GM19452 (cell line): ENCODE measurements at regions not wholly inside any gene's neighbourhood (a gene's known extent, or its start where the extent isn't known, plus 50 kb on each side); places are given as distances from the start of the nearest gene placed in this dataset.

Experiments used
- ATAC-seq: cut with Tn5 transposase; IDR thresholded peaks from one replicate; pipeline ENCODE4 v1.9.1; 2021; ENCODE audit not compliant: unreplicated experiment

DNA sequence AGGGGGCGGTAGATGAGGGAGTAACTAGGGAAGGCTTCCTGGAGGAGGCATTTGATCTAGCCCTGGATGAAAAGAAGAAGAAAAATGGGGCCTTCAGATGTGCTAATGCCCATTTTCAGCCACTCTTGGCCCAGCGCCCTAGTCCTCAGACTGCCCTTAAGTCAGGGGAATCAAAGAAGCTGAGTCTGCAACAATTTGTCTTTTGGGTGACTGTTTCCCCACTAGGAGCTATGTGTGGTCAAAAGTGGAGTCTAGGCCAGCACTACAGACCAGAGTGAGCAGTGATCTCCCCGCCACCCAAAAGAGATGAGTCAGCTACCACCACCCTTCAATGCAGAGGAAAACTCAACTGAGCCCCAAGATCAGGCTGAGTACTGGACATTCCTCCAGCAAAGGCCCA is 542.1 kb downstream of the BNC2 start:
- ATAC-seq = no peak

DNA sequence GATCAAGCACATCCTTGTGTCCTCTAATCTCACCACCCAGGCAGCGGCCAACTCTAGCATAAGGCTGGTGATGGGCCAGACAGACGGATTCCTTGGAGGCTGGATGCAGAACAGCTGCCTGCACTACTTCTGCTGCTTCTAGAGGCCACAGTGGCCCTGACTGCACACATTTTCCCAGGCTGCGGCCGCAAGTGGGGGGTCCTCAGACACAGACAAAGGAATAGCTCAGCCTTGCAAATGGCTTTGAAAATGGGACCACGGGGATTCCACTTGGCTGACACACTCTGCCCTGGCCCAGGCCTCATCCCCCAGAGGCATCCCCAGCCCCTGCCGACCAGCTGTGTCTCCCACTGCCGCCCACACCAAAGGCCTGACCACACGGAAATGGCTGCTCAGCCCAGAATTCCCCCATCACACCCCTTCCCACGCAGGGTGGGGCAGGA is 540.8 kb downstream of the BNC2 start:
- no peak for ATAC-seq

DNA sequence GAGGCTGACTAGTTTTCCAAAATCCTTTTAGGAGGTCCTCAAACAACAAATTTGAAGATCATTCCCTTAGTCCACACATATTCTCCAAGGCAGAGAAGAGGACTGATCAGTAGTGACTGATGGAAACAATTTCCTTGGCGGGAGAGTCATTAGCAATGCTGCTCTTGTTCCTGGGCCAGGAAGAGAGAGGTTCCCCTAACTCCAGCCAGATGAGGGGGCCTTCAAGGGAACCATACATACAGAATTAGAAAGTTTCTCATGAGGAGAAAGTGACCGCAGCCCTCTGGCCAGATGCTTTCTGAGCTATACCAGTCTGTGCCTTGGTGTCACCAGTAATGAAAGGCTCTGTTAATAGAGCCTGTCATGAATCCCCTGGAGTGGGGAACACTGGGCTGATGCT is 539.4 kb downstream of the BNC2 start:
- ATAC-seq = no peak

DNA sequence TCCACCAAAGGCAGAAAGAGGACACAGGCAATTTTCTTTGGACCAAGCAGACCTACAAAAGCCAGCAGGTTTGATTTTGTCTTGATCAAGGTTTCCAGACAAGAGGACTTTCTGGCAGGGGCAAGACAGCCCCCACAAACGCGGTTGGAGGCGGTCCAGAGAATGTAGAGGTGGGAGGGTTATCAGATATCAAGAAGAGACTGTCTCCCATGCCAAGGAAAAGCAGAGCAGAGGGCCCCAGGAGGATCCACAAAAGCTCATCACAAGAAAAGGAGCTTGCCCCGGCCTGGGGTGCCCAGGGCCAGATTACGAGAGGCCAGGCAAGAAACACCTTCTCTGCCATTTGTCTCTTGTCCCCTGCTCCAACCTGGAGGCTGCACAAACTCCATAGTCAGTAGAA is 538.9 kb downstream of the BNC2 start:
- no peak for ATAC-seq

DNA sequence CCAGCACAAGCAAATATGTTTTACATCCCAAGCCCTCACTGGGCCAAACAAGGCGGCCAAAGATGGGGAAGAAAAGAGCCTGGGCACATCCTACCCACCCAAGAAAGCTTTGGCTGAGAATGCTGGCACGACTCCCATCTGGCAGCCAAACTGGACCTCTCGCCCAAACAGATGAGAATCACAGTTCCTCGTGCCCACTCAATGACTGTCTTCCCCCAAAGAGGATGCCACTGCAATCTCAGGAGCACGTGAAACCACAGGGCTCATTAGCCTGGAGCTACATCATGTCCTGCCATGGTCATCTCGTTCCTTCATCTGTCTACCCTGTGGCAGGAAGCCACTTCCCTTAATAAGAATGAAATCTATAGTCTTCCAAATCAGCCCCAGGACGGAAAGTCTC is 536.8 kb downstream of the BNC2 start:
- no peak for ATAC-seq

DNA sequence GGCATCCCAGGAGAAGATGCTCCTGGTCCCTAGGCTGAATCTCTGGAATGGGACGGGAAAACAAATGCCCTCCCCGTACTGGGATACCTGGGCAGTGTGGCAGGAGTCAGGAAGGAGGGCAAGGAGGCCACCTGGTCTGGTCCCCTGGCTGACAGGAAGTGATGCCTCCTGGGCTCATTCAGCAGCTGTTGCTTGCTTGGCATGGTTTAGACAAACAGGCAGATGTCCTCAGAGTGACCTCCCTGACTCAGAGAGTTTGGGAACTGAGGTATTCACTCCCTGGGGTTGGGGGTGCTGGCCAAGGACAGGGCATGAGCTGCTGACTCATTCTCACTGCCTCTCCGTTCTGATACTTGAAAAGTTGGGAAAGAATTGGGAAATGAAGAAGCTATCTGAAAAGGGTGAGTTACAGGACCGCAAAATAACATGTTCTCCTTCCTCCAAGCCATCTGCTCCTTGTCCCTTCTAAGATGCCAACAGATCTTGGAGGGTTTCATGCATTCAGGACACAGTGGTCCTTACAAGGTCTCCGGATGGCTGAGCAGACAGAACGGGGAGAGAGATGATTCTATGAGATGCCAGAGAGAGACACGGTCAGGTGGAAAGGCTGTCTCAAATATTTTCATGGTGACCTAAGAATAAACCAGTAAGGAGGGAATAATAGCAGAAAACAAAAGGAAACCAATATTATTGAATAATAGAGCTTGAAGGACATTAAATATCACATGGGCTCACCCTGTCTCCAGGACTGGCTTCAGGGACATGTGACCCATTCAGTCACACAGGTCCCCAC is 534.5 kb downstream of the BNC2 start:
- no peak for ATAC-seq

DNA sequence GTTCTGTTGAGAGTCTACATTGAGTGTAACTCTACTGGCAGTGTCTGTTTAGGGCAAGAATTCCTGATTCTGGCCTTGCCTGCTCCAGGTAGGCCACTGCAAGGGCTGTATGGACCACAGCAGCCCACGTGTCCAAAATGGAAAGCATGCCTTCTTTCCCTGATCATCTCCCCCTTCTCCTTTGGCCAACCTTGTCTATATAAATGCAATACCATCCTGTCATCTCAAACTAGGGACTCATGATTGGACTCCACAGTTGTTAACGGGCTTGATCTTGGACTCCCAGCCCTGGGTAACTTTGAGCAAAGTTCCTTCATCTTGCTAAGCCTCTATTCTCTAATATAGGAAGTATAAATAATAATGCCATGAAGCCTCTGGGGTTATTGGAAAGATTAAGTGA is 533.6 kb downstream of the BNC2 start:
- ATAC-seq = no peak

DNA sequence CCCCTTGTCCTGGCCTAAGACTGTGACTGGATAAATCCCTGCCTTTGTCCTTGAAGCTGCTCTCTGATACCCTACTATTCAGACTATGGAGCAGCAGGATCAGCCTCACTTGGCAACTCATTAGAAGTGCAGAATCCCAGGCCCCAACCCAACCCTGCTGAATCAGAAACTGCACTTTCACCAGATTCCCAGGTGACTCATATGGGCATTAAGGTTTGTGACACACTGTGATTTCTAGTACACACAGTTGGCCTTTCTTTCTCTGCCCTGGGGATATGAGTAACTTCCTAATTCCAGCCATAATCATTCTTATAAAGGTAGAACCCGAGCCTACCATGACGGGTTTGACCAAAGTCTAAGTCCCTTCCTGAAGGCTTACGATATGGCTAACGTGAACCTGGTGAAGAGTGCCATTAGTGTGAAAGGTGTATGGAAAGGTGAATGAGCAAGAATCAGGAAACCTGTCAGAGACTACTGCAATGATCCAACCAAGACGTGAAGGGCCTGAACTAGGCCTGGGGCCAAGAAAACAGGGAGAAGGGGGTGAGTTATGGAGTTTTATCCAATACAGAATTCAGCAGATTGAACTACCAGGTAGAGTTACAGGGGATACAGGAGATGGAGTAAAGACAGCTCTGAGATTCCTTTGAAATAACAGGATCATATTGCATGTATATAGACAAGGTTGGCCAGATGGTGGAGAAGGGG is 533.0 kb downstream of the BNC2 start:
- ATAC-seq = no peak

DNA sequence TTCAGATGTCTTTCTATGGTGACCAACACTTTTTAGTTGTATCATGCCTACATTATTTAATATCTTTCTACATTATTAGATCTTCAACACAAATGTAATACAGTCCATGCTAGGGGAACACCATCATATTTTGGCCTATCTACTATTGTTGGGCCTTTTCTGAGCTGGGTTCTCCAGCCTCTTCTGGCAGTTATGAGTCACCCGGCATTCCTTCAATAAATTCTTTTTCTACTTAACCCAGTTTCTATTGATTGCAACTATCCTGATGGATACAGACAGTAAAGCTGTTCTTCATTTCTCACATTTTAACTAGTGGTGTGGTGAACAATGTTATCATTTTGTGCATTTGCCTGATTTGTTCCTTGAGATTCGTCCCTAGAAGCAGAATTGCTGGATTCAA is 529.3 kb downstream of the BNC2 start:
- ATAC-seq = no peak

DNA sequence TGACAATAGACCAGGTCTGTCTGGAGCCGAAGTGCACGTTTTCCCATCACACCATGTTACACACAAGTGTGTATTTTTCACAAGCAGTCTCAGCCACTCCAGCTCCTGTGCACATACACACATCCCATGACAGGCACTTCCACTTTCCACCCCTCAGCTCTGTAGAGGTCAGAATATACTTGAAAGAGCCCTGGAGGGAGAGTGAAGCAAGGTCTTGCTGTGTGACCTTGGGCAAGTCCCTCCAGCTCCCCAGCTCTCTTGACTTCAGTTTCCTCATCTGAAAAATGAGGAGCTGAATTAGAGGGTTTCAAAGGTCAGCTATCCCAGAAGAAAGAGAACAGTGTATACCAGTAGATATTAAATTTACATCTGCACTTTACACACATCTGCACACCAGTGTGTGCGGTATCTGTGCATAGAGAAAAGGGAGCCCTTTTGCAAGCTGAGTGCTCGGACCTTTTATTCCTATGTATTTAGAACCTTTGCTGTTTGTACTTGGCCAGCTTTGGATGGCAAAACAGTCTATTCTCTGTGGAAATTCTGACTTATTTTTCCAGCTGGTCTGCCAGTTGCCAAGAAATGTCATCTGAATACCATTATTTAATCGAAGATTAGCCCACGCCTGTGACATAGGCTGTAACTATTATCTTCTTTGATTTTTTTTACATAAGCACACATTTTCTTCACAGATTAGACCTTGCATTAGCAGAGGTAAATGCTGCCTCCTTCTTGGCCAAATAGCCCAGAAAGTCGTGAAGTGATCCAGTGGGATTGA is 528.0 kb downstream of the BNC2 start:
- no peak for ATAC-seq

DNA sequence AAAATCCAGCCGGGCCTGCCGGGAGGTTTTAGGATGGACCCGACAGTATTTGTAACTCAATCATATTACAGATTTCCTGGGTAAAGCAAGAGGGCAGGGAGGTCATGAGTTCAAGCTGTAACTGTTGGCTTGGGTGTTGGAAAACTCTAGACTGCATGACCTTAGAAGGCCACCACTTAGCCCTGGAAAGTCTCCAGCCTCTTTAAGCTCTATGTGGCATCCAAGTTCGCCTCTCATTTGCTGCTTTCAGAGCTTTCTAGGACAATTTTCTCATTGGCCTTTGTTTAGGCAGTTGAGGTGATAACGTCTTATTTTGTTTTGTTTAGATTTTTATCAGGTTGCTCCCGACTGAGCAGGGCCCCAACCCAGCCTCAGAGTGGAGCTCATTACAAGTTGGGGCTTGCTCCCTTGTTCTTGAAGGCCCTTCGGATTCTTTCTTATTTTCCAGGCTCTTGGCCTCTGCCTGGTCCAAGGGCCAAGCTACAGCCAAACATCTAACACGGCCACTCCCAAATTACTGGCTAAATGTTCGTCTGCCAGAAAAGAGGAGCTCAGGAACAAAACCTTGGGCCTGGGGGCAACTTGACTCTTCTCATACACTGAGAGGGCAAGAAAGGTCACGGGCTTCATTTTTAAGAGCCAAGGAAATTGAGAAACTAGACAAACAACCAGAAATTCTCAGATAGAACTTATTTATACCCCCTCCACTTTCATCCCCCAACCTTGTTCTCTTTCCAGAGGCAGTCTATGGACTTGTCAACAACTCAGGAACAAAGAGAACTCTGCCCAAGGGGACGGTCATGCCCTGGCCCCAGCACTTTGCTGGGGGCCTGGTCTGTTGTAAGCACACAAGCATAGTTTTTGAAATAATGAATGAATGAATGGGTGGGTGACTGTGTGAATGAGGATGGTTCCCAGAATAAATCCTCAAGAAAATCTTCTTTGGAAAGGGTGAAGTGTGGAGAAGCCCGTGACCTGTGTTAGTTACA is 526.9 kb downstream of the BNC2 start:
- no peak for ATAC-seq

DNA sequence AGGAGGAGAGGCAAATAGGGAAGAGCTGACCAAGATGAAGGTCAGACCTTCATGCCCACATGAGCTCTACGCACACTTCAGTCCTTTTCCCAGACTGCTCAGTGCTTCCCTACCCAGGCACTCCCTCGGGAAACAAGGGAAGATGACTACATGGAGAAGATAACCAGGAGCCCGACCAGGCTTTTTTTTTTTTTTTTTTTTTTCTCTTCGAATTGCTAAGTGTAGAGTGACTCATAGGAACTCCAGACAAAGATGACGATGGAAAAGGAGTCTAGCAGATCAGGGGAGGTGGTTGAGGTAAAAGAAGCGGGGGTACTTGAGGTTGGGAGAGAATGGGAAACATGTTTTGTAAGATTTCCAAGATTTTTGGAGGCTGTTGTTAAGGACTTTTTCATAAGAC is 526.1 kb downstream of the BNC2 start:
- ATAC-seq = no peak

DNA sequence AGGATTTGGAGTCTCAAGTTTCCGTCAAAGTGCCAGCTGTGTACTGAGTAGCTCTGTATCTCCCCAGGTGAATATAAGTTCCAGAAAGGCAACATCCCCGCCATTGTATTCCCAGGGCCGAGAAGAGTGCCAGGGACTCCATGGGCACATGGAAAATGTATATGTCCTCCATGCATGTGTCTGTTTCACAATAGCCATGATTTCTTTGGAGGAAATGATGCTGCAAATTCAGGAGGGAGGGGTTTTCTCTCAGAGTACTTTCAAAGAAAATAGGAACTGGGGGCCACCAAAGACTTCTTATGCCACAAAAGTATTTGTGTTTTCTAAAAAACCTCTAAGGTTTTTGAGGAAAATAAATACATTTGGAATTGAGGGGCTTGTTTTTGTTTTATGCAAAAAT is 524.6 kb downstream of the BNC2 start:
- ATAC-seq = no peak

DNA sequence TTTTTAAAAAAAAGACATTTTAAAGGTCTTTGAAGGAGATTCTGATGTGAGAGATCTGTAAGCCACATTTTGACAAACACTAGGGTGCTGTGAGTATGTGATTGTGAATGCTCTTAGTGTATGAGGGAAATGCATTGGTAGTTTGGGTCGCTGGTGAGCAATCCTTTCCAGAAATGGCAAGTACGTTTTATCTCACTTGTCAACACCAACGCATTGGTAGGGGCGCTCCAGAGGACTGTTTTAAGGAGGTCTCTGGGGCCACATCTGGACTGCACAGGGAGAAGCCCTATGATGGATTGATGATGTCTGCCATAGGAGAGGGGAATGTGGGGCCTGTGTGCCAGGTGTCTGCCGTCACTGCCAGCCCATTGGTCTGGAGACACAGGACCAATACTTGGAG is 522.6 kb downstream of the BNC2 start:
- no peak for ATAC-seq

DNA sequence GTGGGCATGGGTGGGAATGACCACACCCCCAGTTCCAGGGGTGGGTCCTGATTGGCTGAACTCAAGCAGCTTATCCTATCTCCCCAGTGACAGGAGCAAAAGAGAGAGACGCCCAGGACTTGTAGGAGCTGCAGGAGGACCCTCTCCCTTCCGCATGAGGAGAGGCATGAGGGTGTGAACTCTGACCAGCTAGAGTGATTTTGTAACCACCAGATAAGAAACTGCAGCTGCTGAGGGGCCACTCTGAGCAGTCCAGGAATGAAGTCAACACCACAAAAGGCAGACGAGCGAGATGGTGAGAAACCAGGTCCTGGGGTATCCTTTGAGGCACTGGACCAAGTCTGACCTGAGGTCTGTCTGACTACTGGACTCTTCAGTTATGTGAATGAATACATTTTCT is 521.9 kb downstream of the BNC2 start:
- no peak for ATAC-seq

DNA sequence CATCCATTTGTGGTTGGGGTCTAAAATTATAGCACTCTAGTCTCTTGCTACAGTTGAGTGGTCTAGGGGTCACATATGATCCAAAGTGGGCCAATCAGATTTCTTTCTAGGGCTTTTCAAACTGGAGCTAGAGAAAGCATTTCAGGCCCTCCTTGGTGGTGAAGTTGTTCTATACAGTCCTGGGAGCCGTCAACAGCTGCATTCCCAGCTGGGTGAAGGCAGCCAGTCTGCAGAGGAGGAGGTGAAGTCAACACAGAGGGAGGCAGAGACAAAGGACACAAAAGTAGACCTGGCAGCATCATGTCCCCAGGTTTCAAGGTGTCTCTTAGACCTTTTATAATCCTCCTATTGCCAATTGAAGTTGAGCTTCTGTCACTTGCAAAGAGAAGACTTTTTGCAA is 518.2 kb downstream of the BNC2 start:
- no peak for ATAC-seq

DNA sequence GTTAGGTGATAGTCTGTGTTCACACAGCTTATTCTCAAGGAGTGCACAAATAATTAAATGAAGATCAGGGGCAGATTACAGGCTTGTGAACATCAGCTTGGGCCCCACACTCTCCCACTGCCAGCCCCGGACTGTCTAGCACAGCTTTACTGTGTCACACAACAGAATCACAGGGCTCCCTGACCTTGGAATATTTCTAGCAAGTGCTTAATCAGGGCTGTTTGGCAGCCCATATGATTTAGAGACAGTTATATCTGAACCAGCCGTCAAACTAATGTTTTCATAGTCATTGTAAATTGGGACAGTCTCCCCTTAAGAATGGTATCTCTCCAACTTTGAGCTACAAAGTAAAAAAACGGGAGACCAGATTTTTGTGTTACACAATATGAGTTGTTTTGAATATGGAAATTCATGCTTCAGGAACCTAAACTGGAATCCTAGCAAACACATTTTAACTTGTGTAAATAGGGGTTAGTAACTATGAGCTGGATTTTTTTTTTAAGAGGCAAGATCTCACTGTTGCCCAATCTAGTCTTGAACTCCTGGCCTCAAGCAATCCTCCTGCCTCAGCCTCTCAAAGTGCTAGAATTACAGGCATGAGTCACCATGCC is 517.6 kb downstream of the BNC2 start:
- no peak for ATAC-seq

DNA sequence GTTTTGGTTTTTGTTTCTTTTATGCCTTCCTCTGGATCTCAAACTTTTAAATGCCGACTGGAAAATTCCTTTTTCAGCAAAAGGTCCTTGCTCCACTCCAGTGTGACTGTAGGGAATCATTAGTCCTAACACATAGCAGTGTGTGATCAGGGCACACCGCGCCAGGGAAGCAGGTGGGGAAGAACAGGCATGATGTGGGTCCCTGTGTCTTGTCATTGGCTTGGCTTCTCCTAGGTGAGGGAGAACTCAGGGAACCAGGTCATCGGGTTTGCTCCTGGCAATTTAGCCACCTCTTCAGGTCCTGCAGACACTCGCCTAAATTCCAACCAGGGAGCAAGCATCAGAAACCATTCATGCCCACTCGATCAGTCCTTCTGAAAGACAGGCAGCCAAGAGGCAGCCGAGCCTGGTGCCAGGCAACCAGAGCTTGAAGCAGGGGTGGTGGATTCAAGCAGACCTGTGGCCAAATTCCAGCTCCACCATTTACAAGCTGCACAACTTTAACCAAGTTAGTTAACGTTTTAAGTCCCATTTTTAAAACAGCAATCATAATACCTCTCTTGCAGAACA is 514.2 kb downstream of the BNC2 start:
- no peak for ATAC-seq

DNA sequence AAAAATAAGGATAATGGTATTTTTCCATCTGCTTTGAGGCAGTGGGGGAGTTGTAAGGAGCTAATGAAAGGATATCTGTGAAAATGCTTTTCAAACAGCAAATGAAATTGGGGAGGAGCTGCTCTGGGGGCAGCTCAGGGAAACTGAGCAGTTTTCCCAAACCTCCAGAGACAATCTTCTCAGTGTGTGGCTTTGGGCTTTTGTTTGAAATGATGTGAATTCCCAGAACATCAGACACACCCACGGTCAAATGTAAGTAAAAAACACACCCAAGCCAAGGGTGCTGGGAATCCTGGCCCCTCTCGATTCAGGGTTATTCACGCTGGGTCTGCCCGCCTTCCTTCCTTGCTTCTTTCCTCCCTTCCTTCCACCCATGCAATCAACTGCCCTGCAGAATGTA is 512.6 kb downstream of the BNC2 start:
- no peak for ATAC-seq

DNA sequence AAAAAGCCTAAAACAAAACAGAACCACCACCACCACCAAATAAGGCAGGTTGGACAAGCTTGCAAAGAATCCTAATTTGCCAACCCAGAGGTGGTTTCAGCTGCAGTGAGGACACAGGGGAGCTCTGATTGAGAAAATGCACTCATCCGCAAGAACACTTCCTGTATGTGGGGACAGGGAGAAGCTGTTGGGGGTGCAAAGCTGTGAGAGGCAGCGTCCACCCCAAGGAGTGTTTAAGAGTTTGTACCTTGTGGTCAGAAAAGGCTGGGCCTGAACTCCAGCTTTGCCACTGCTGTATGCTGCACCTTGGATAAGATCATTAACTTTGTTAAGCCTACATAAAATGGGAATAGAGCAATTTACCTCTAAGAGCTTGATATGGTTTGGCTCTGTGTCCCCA is 511.7 kb downstream of the BNC2 start:
- ATAC-seq = no peak
